Neural crest cell (in vitro differentiated cells): ENCODE measurements at regions not wholly inside any gene's neighbourhood (a gene's known extent, or its start where the extent isn't known, plus 50 kb on each side); places are given as distances from the start of the nearest gene placed in this dataset.

Experiments used
- DNase-seq: peaks from one replicate; pipeline ENCODE4 v3.0.0; 2021; ENCODE audit warnings: low read depth, mixed read lengths, low spot score
- H3K27ac Mint-ChIP-seq: one replicate; pipeline ENCODE4 v1.8.0; 2021; ENCODE audit warnings: mild to moderate bottlenecking, mixed read lengths; ENCODE audit not compliant: unreplicated experiment
- H3K27me3 Mint-ChIP-seq: 2 replicates; pipeline ENCODE4 v1.8.0; 2021; ENCODE audit warnings: low read depth, mild to moderate bottlenecking, mixed read lengths
- H3K36me3 Mint-ChIP-seq: 2 replicates; pipeline ENCODE4 v1.8.0; 2021; ENCODE audit warnings: low read depth, mild to moderate bottlenecking, mixed read lengths
- H3K4me1 Mint-ChIP-seq: 2 replicates; pipeline ENCODE4 v1.8.0; 2021; ENCODE audit warnings: mixed read lengths
- H3K4me3 Mint-ChIP-seq: one replicate; pipeline ENCODE4 v1.8.0; 2021; ENCODE audit warnings: mild to moderate bottlenecking, mixed read lengths
- H3K9me3 Mint-ChIP-seq: 2 replicates; pipeline ENCODE4 v1.8.0; 2021; ENCODE audit warnings: mixed read lengths
- TF ChIP-seq, protein P1 (sequence below): fragments of 200-600 bp; sonication (generic); conservative IDR thresholded peaks from 2 replicates; pipeline ENCODE4 v1.5.0; 2021; ENCODE audit warnings: antibody characterized with exemption, mild to moderate bottlenecking

DNA sequence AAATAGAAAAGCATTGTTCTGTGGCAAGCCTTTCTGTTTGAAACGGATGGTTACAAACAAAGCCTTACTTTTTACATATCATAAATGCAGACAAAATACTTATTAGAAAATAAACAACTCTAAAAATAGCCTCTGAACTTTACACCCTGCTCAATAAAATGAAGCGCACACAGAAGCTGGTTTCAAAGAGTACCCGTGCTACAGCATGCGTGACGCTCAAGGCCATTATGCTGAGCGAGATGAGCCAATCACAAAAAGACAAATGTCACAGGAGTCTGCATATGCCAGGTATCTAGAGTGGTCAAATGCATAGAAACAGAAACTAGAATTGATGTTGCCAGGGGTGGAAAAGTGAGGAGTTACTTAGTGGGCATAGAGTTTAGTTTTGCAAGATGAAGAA is 326.5 kb upstream of the GATB start:
- Mint-ChIP-seq H3K9me3 (no peaks in the 10 kb centered on the region), H3K27ac (peak overlapping the region; percentile 64), H3K36me3 (no peaks in the 10 kb centered on the region), H3K4me3 (no peak overlapping the region), H3K27me3 (peaks cover 12% of the 10 kb centered on the region), H3K4me1 (no peaks in the 10 kb centered on the region)
- no peak for DNase-seq
- TF ChIP-seq, protein P1, sequence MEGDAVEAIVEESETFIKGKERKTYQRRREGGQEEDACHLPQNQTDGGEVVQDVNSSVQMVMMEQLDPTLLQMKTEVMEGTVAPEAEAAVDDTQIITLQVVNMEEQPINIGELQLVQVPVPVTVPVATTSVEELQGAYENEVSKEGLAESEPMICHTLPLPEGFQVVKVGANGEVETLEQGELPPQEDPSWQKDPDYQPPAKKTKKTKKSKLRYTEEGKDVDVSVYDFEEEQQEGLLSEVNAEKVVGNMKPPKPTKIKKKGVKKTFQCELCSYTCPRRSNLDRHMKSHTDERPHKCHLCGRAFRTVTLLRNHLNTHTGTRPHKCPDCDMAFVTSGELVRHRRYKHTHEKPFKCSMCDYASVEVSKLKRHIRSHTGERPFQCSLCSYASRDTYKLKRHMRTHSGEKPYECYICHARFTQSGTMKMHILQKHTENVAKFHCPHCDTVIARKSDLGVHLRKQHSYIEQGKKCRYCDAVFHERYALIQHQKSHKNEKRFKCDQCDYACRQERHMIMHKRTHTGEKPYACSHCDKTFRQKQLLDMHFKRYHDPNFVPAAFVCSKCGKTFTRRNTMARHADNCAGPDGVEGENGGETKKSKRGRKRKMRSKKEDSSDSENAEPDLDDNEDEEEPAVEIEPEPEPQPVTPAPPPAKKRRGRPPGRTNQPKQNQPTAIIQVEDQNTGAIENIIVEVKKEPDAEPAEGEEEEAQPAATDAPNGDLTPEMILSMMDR, result no peak

DNA sequence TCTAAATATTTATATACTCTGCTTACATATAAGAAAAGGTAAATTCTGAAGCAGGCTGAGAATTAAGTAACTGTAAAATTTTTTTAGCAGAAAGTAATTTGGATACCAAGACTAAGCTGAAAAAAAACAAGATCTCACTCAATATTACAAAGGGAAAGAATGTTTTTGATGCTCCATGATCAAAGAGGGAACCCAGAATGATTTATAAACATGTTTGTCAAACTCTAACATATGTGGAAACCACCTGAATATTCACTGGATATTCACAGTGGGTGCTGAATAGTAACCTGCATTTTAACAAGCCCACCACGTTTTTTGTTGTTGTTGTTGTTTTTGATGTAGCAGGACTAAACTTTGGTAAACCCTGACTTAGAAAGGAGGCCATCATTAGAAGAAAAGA is 324.9 kb upstream of the GATB start:
- TF ChIP-seq, protein P1, result no peak
- Mint-ChIP-seq H3K36me3 (no peaks in the 10 kb centered on the region), H3K27me3 (peaks cover 13% of the 10 kb centered on the region), H3K9me3 (no peaks in the 10 kb centered on the region), H3K4me1 (no peaks in the 10 kb centered on the region), H3K27ac (no peak overlapping the region), H3K4me3 (no peak overlapping the region)
- no peak for DNase-seq

DNA sequence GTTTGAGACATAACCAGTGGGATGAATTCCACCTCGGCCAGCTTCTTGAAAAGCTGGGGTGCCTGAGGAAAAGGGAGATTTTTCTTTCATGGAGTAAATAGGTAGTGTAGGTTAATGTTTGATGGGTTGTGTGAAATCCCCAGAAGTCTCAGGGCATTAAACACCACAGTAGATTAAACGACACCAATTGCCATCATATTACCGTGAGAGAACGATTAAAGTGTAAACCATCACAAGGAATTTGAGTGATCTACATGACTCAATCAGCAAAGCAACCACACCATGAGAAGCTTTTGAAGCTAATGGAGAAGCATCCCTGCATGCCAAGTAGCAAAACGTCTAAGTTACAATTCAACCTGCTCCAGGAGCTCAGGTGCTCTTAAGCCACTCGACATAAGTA is 322.5 kb upstream of the GATB start:
- no peaks in the 10 kb centered on the region for H3K9me3 Mint-ChIP-seq
- H3K27ac Mint-ChIP-seq, result no peak overlapping the region
- peaks cover 13% of the 10 kb centered on the region for H3K27me3 Mint-ChIP-seq
- no peaks in the 10 kb centered on the region for H3K4me1 Mint-ChIP-seq
- TF ChIP-seq, protein P1, result no peak
- no peak overlapping the region for H3K4me3 Mint-ChIP-seq
- no peak for DNase-seq
- no peaks in the 10 kb centered on the region for H3K36me3 Mint-ChIP-seq

DNA sequence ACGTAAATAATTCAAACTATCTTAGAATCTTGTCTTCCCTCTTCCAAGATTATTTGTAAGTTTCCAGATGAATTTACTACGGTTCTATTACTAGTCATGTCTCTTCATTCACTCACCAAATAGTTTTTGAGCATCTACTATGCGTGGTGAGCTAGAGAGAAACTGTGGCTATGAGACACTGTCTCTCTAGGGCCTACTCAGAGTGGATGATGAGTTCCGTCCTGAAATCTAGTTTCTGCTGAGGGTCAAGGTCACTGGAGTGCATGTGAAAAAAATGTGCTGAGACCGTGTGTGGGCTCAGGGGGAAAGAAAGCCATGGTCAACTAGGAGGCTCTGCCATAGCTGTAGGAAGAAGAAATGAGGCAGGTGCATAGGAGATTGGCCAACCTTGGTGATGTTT is 320.2 kb upstream of the GATB start:
- Mint-ChIP-seq H3K27ac (peak overlapping the region; percentile 5), H3K27me3 (peaks cover 13% of the 10 kb centered on the region), H3K4me1 (no peaks in the 10 kb centered on the region), H3K9me3 (no peaks in the 10 kb centered on the region), H3K36me3 (no peaks in the 10 kb centered on the region), H3K4me3 (no peak overlapping the region)
- no peak for DNase-seq
- TF ChIP-seq, protein P1, result no peak

DNA sequence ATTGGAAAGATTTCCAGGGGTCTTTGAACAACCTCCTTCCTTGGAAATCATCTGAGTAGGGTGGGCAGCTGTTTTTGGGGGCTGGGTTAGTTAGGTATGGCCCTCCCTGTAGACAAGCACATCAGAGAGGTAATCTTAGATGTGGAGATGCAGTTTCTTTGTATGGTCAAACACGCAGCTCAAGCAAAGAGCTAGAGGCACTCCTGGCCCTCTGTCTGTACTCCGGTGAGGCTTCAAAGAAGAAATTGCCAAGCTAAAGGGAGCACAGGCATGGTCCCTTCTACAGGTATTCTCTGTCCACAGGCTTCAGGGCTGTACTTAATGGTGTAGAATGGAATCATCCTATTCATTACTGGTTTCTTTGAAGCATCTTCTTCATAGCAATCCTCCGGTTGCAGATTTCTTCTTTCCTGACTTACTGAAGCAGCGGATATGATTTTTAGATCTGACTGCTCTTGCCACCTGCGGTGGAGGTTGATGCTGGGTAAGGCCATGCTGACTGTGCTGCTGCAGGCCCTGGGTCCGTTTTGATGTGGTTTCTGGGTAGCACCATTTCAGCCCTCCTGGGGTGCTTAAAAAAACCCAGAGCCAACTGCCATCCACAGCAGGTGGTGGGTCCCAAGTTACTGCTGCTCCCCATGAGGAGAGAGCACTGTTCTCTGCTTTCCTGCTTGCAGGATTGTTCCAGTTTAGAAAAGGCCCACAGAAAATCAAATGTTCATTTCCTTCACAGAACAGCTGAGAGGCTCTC is 318.9 kb upstream of the GATB start:
- H3K36me3 Mint-ChIP-seq, result no peaks in the 10 kb centered on the region
- no peaks in the 10 kb centered on the region for H3K9me3 Mint-ChIP-seq
- DNase-seq, result no peak
- H3K27me3 Mint-ChIP-seq, result peaks cover 7% of the 10 kb centered on the region
- TF ChIP-seq, protein P1, result no peak
- no peaks in the 10 kb centered on the region for H3K4me1 Mint-ChIP-seq
- H3K4me3 Mint-ChIP-seq, result no peak overlapping the region
- H3K27ac Mint-ChIP-seq, result no peak overlapping the region
